ENCODE measurements at regions not wholly inside any gene's neighbourhood (a gene's known extent, or its start where the extent isn't known, plus 50 kb on each side); places are given as distances from the start of the nearest gene placed in this dataset.

GRCh38 chr14:89085231-89085731, 260.8 kb downstream of the TTC8 start:
- H3K27me3 ChIP-seq (ENCODE audit: control insufficient read depth, insufficient read depth, low read length), result peaks cover 2% of the 10 kb centered on the region
- H3K36me3 ChIP-seq (ENCODE audit: control insufficient read depth, insufficient read depth, low read length), result no peaks in the 10 kb centered on the region
- H3K9me3 Mint-ChIP-seq, result peaks cover 0 to 2% (median 0%) of the 10 kb centered on the region in 7 donors
- H3K27ac ChIP-seq (ENCODE audit: insufficient read depth, low read length, poor library complexity, severe bottlenecking), result no peak overlapping the region
- no peak overlapping the region for H3K27ac Mint-ChIP-seq
- H3K4me3 ChIP-seq (ENCODE audit: low read depth, low read length), result no peak overlapping the region
- H3K36me3 Mint-ChIP-seq, result no peaks in the 10 kb centered on the region
- peaks cover 21% of the 10 kb centered on the region for H3K27me3 Mint-ChIP-seq
- H3K4me1 Mint-ChIP-seq, result no peaks in the 10 kb centered on the region
- H3K4me1 ChIP-seq (ENCODE audit: control insufficient read depth, insufficient read depth, low read length, poor library complexity, severe bottlenecking), result no peaks in the 10 kb centered on the region
- H3K9me3 ChIP-seq (ENCODE audit: control insufficient read depth in 2 of 2, low read length in 2 of 2), result no peaks in the 10 kb centered on the region
- H3K4me3 Mint-ChIP-seq, result no peak overlapping the region
- DNase-seq (no peak), ATAC-seq (ENCODE audit: low read depth in 2 of 2) (no peak)

- peaks cover 2% of the 10 kb centered on the region for H3K27me3 ChIP-seq (ENCODE audit: control insufficient read depth, insufficient read depth, low read length)
- H3K27me3 Mint-ChIP-seq, result peaks cover 27% of the 10 kb centered on the region
- H3K4me3 Mint-ChIP-seq, result no peak overlapping the region
- no peaks in the 10 kb centered on the region for H3K4me1 ChIP-seq (ENCODE audit: control insufficient read depth, insufficient read depth, low read length, poor library complexity, severe bottlenecking)
- ATAC-seq (ENCODE audit: low read depth in 2 of 2) (no peak), DNase-seq (no peak)
- H3K4me3 ChIP-seq (ENCODE audit: low read depth, low read length), result no peak overlapping the region
- H3K27ac Mint-ChIP-seq, result no peak overlapping the region
- H3K4me1 Mint-ChIP-seq, result no peaks in the 10 kb centered on the region
- no peak overlapping the region for H3K27ac ChIP-seq (ENCODE audit: insufficient read depth, low read length, poor library complexity, severe bottlenecking)
- H3K36me3 ChIP-seq (ENCODE audit: control insufficient read depth, insufficient read depth, low read length), result no peaks in the 10 kb centered on the region
- H3K36me3 Mint-ChIP-seq, result no peaks in the 10 kb centered on the region
- no peaks in the 10 kb centered on the region for H3K9me3 ChIP-seq (ENCODE audit: control insufficient read depth in 2 of 2, low read length in 2 of 2)
- peaks cover 0 to 2% (median 0%) of the 10 kb centered on the region in 7 donors for H3K9me3 Mint-ChIP-seq
Observed at GRCh38 chr14:89085737-89086382, 261.4 kb downstream of the TTC8 start.

- no peaks in the 10 kb centered on the region for H3K4me1 Mint-ChIP-seq
- DNase-seq, result no peak
- peaks cover 34% of the 10 kb centered on the region for H3K27me3 Mint-ChIP-seq
- peaks cover 9% of the 10 kb centered on the region for H3K27me3 ChIP-seq (ENCODE audit: control insufficient read depth, insufficient read depth, low read length)
- no peak overlapping the region for H3K27ac ChIP-seq (ENCODE audit: insufficient read depth, low read length, poor library complexity, severe bottlenecking)
- no peaks in the 10 kb centered on the region for H3K4me1 ChIP-seq (ENCODE audit: control insufficient read depth, insufficient read depth, low read length, poor library complexity, severe bottlenecking)
- no peaks in the 10 kb centered on the region for H3K36me3 ChIP-seq (ENCODE audit: control insufficient read depth, insufficient read depth, low read length)
- H3K4me3 Mint-ChIP-seq, result no peak overlapping the region
- H3K9me3 Mint-ChIP-seq, result peaks cover 0 to 3% (median 2%) of the 10 kb centered on the region in 7 donors
- no peaks in the 10 kb centered on the region for H3K9me3 ChIP-seq (ENCODE audit: control insufficient read depth in 2 of 2, low read length in 2 of 2)
- H3K4me3 ChIP-seq (ENCODE audit: low read depth, low read length), result no peak overlapping the region
- H3K36me3 Mint-ChIP-seq, result no peaks in the 10 kb centered on the region
- no peak for ATAC-seq (ENCODE audit: low read depth in 2 of 2)
- no peak overlapping the region for H3K27ac Mint-ChIP-seq
Observed at GRCh38 chr14:89088530-89088929, 264.1 kb downstream of the TTC8 start.

GRCh38 chr14:89089330-89089729, 264.9 kb downstream of the TTC8 start:
- H3K27me3 Mint-ChIP-seq, result peaks cover 36% of the 10 kb centered on the region
- Histone ChIP-seq H3K4me1 (ENCODE audit: control insufficient read depth, insufficient read depth, low read length, poor library complexity, severe bottlenecking) (no peaks in the 10 kb centered on the region), H3K27me3 (ENCODE audit: control insufficient read depth, insufficient read depth, low read length) (peaks cover 9% of the 10 kb centered on the region), H3K9me3 (ENCODE audit: control insufficient read depth in 2 of 2, low read length in 2 of 2) (no peaks in the 10 kb centered on the region), H3K36me3 (ENCODE audit: control insufficient read depth, insufficient read depth, low read length) (no peaks in the 10 kb centered on the region), H3K4me3 (ENCODE audit: low read depth, low read length) (no peak overlapping the region), H3K27ac (ENCODE audit: insufficient read depth, low read length, poor library complexity, severe bottlenecking) (no peak overlapping the region)
- peaks cover 0 to 3% (median 2%) of the 10 kb centered on the region in 7 donors for H3K9me3 Mint-ChIP-seq
- ATAC-seq (ENCODE audit: low read depth in 2 of 2) (no peak), DNase-seq (no peak)
- no peaks in the 10 kb centered on the region for H3K4me1 Mint-ChIP-seq
- no peak overlapping the region for H3K27ac Mint-ChIP-seq
- H3K36me3 Mint-ChIP-seq, result no peaks in the 10 kb centered on the region
- H3K4me3 Mint-ChIP-seq, result no peak overlapping the region

GRCh38 chr14:89091781-89092180, 267.3 kb downstream of the TTC8 start:
- no peaks in the 10 kb centered on the region for H3K9me3 ChIP-seq (ENCODE audit: control insufficient read depth in 2 of 2, low read length in 2 of 2)
- no peak overlapping the region for H3K27ac ChIP-seq (ENCODE audit: insufficient read depth, low read length, poor library complexity, severe bottlenecking)
- no peaks in the 10 kb centered on the region for H3K36me3 ChIP-seq (ENCODE audit: control insufficient read depth, insufficient read depth, low read length)
- ATAC-seq (ENCODE audit: low read depth in 2 of 2) (no peak), DNase-seq (no peak)
- Mint-ChIP-seq H3K27me3 (peaks cover 29% of the 10 kb centered on the region), H3K9me3 (peaks cover 0 to 3% (median 2%) of the 10 kb centered on the region in 7 donors), H3K27ac (no peak overlapping the region), H3K4me1 (no peaks in the 10 kb centered on the region), H3K4me3 (no peak overlapping the region), H3K36me3 (no peaks in the 10 kb centered on the region)
- no peak overlapping the region for H3K4me3 ChIP-seq (ENCODE audit: low read depth, low read length)
- H3K4me1 ChIP-seq (ENCODE audit: control insufficient read depth, insufficient read depth, low read length, poor library complexity, severe bottlenecking), result no peaks in the 10 kb centered on the region
- H3K27me3 ChIP-seq (ENCODE audit: control insufficient read depth, insufficient read depth, low read length), result peaks cover 9% of the 10 kb centered on the region

GRCh38 chr14:89093083-89093730, 268.8 kb downstream of the TTC8 start:
- Histone ChIP-seq H3K9me3 (ENCODE audit: control insufficient read depth in 2 of 2, low read length in 2 of 2) (no peaks in the 10 kb centered on the region), H3K27me3 (ENCODE audit: control insufficient read depth, insufficient read depth, low read length) (peaks cover 9% of the 10 kb centered on the region), H3K4me3 (ENCODE audit: low read depth, low read length) (no peak overlapping the region), H3K27ac (ENCODE audit: insufficient read depth, low read length, poor library complexity, severe bottlenecking) (no peak overlapping the region), H3K36me3 (ENCODE audit: control insufficient read depth, insufficient read depth, low read length) (no peaks in the 10 kb centered on the region), H3K4me1 (ENCODE audit: control insufficient read depth, insufficient read depth, low read length, poor library complexity, severe bottlenecking) (no peaks in the 10 kb centered on the region)
- Mint-ChIP-seq H3K9me3 (peaks cover 0 to 3% (median 2%) of the 10 kb centered on the region in 7 donors), H3K27me3 (peaks cover 34% of the 10 kb centered on the region), H3K4me3 (no peak overlapping the region), H3K27ac (no peak overlapping the region), H3K36me3 (no peaks in the 10 kb centered on the region), H3K4me1 (no peaks in the 10 kb centered on the region)
- ATAC-seq (ENCODE audit: low read depth in 2 of 2), result no peak
- no peak for DNase-seq

GRCh38 chr14:89095036-89095435, 270.6 kb downstream of the TTC8 start:
- Mint-ChIP-seq H3K4me1 (no peaks in the 10 kb centered on the region), H3K27ac (no peak overlapping the region), H3K4me3 (no peak overlapping the region), H3K27me3 (peaks cover 37% of the 10 kb centered on the region), H3K9me3 (peaks cover 0 to 3% (median 2%) of the 10 kb centered on the region in 7 donors), H3K36me3 (no peaks in the 10 kb centered on the region)
- Histone ChIP-seq H3K36me3 (ENCODE audit: control insufficient read depth, insufficient read depth, low read length) (no peaks in the 10 kb centered on the region), H3K27me3 (ENCODE audit: control insufficient read depth, insufficient read depth, low read length) (peaks cover 7% of the 10 kb centered on the region), H3K9me3 (ENCODE audit: control insufficient read depth in 2 of 2, low read length in 2 of 2) (no peaks in the 10 kb centered on the region), H3K4me3 (ENCODE audit: low read depth, low read length) (no peak overlapping the region), H3K4me1 (ENCODE audit: control insufficient read depth, insufficient read depth, low read length, poor library complexity, severe bottlenecking) (no peaks in the 10 kb centered on the region), H3K27ac (ENCODE audit: insufficient read depth, low read length, poor library complexity, severe bottlenecking) (no peak overlapping the region)
- ATAC-seq (ENCODE audit: low read depth in 2 of 2), result no peak
- DNase-seq, result no peak

- no peaks in the 10 kb centered on the region for H3K4me1 Mint-ChIP-seq
- Histone ChIP-seq H3K27me3 (ENCODE audit: control insufficient read depth, insufficient read depth, low read length) (peaks cover 5% of the 10 kb centered on the region), H3K4me1 (ENCODE audit: control insufficient read depth, insufficient read depth, low read length, poor library complexity, severe bottlenecking) (no peaks in the 10 kb centered on the region), H3K4me3 (ENCODE audit: low read depth, low read length) (no peak overlapping the region), H3K9me3 (ENCODE audit: control insufficient read depth in 2 of 2, low read length in 2 of 2) (no peaks in the 10 kb centered on the region), H3K27ac (ENCODE audit: insufficient read depth, low read length, poor library complexity, severe bottlenecking) (no peak overlapping the region), H3K36me3 (ENCODE audit: control insufficient read depth, insufficient read depth, low read length) (no peaks in the 10 kb centered on the region)
- no peak overlapping the region for H3K27ac Mint-ChIP-seq
- peaks cover 0 to 10% (median 3%) of the 10 kb centered on the region in 7 donors for H3K9me3 Mint-ChIP-seq
- H3K36me3 Mint-ChIP-seq, result no peaks in the 10 kb centered on the region
- ATAC-seq (ENCODE audit: low read depth in 2 of 2) (no peak), DNase-seq (no peak)
- no peak overlapping the region for H3K4me3 Mint-ChIP-seq
- H3K27me3 Mint-ChIP-seq, result peaks cover 41% of the 10 kb centered on the region
Observed at GRCh38 chr14:89096946-89097345, 272.5 kb downstream of the TTC8 start.

Measured in CD4-positive, CD25-positive, alpha-beta regulatory T cell (primary cell).